Activated CD8-positive, alpha-beta memory T cell treated with anti-CD3 and anti-CD28 coated beads, Interleukin-2, amount 10 ng/mL, durations not matched to agents 7 days and 5 days (primary cell): ENCODE measurements at regions not wholly inside any gene's neighbourhood (a gene's known extent, or its start where the extent isn't known, plus 50 kb on each side); places are given as distances from the start of the nearest gene placed in this dataset.
"Not testable (repeated sequence)": the region's sequence is repeated elsewhere in the genome, so short reads cannot be mapped to it uniquely, and the experiment has no call there.

Experiments used
- ATAC-seq: fragments of 150-1000 bp; cut with Tn5 transposase; one replicate; pipeline ENCODE4 v1.10.0; 2021; ENCODE audit warnings: moderate library complexity
- CTCF ChIA-PET: fragments of 350-600 bp; sonication (Branson Sonifier 250); formaldehyde crosslinking; loops from one replicate; lab custom pipeline; 2021; ENCODE audit warnings: antibody characterized with exemption; lab: Charles Lee
- DNase-seq: peaks from one replicate; pipeline ENCODE4 v3.0.0-alpha.2; 2020
- H3K27ac Mint-ChIP-seq: one replicate; pipeline ENCODE4 v1.8.0; 2021; ENCODE audit warnings: mild to moderate bottlenecking, mixed read lengths
- H3K27me3 Mint-ChIP-seq: one replicate; pipeline ENCODE4 v1.8.0; 2021; ENCODE audit warnings: mixed read lengths
- H3K36me3 Mint-ChIP-seq: one replicate; pipeline ENCODE4 v1.8.0; 2021; ENCODE audit warnings: mild to moderate bottlenecking, mixed read lengths
- H3K4me1 Mint-ChIP-seq: one replicate; pipeline ENCODE4 v1.8.0; 2021; ENCODE audit warnings: mixed read lengths
- H3K4me3 Mint-ChIP-seq: one replicate; pipeline ENCODE4 v1.8.0; 2021; ENCODE audit warnings: mild to moderate bottlenecking, moderate library complexity, mixed read lengths
- H3K9me3 Mint-ChIP-seq: one replicate; pipeline ENCODE4 v1.8.0; 2022; ENCODE audit warnings: low read depth, mixed read lengths

- Mint-ChIP-seq H3K4me3 (no peak overlapping the region), H3K36me3 (no peaks in the 10 kb centered on the region), H3K9me3 (no peaks in the 10 kb centered on the region), H3K4me1 (no peaks in the 10 kb centered on the region), H3K27me3 (no peaks in the 10 kb centered on the region), H3K27ac (no peak overlapping the region)
- DNase-seq (no peak), ATAC-seq (no peak)
- CTCF ChIA-PET: no interaction called here
Measured at GRCh38 chr13:61358599-61358998, 57.0 kb downstream of the PCDH20 start.

- CTCF ChIA-PET: no interaction called here
- DNase-seq: no peak
- H3K4me1 Mint-ChIP-seq: no peaks in the 10 kb centered on the region
- peaks cover 2% of the 10 kb centered on the region for H3K9me3 Mint-ChIP-seq
- H3K27ac Mint-ChIP-seq: no peak overlapping the region
- no peaks in the 10 kb centered on the region for H3K27me3 Mint-ChIP-seq
- no peak for ATAC-seq
- H3K4me3 Mint-ChIP-seq: no peak overlapping the region
- no peaks in the 10 kb centered on the region for H3K36me3 Mint-ChIP-seq
Measured at GRCh38 chr13:61350341-61350740, 65.3 kb downstream of the PCDH20 start.

GRCh38 chr13:61339054-61339621 is 76.5 kb downstream of the PCDH20 start:
- Mint-ChIP-seq H3K9me3 (peaks cover 9% of the 10 kb centered on the region), H3K4me3 (no peak overlapping the region), H3K27me3 (no peaks in the 10 kb centered on the region), H3K27ac (no peak overlapping the region), H3K4me1 (no peaks in the 10 kb centered on the region), H3K36me3 (no peaks in the 10 kb centered on the region)
- CTCF ChIA-PET: no interaction called here
- DNase-seq (no peak), ATAC-seq (no peak)

- Mint-ChIP-seq H3K27me3 (no peaks in the 10 kb centered on the region), H3K36me3 (no peaks in the 10 kb centered on the region), H3K27ac (no peak overlapping the region), H3K9me3 (peaks cover 11% of the 10 kb centered on the region), H3K4me1 (no peaks in the 10 kb centered on the region), H3K4me3 (no peak overlapping the region)
- CTCF ChIA-PET: no interaction called here
- no peak for ATAC-seq
- no peak for DNase-seq
Measured at GRCh38 chr13:61316647-61317046, 99.0 kb downstream of the PCDH20 start.

- H3K9me3 Mint-ChIP-seq: peaks cover 7% of the 10 kb centered on the region
- CTCF ChIA-PET: no interaction called here
- H3K36me3 Mint-ChIP-seq: no peaks in the 10 kb centered on the region
- no peak for DNase-seq
- no peaks in the 10 kb centered on the region for H3K27me3 Mint-ChIP-seq
- H3K27ac Mint-ChIP-seq: no peak overlapping the region
- no peak for ATAC-seq
- H3K4me1 Mint-ChIP-seq: no peaks in the 10 kb centered on the region
- no peak overlapping the region for H3K4me3 Mint-ChIP-seq
Measured at GRCh38 chr13:61294467-61295191, 121.0 kb downstream of the PCDH20 start.

GRCh38 chr13:61286148-61286745 is 129.4 kb downstream of the PCDH20 start:
- Mint-ChIP-seq H3K4me1 (no peaks in the 10 kb centered on the region), H3K9me3 (peaks cover 1% of the 10 kb centered on the region), H3K4me3 (no peak overlapping the region), H3K27ac (no peak overlapping the region), H3K27me3 (no peaks in the 10 kb centered on the region), H3K36me3 (no peaks in the 10 kb centered on the region)
- DNase-seq (no peak), ATAC-seq (no peak)
- CTCF ChIA-PET: no interaction called here

- Mint-ChIP-seq H3K4me3 (no peak overlapping the region), H3K27me3 (no peaks in the 10 kb centered on the region), H3K9me3 (peaks cover 5% of the 10 kb centered on the region), H3K4me1 (no peaks in the 10 kb centered on the region), H3K27ac (no peak overlapping the region), H3K36me3 (no peaks in the 10 kb centered on the region)
- no peak for DNase-seq
- ATAC-seq: no peak
- CTCF ChIA-PET: no interaction called here
Measured at GRCh38 chr13:61277586-61278276, 137.9 kb downstream of the PCDH20 start.

- CTCF ChIA-PET: no interaction called here
- H3K9me3 Mint-ChIP-seq: peaks cover 8% of the 10 kb centered on the region
- H3K27me3 Mint-ChIP-seq: no peaks in the 10 kb centered on the region
- no peak overlapping the region for H3K27ac Mint-ChIP-seq
- no peaks in the 10 kb centered on the region for H3K36me3 Mint-ChIP-seq
- DNase-seq: no peak
- H3K4me1 Mint-ChIP-seq: no peaks in the 10 kb centered on the region
- ATAC-seq: no peak
- no peak overlapping the region for H3K4me3 Mint-ChIP-seq
Measured at GRCh38 chr13:61277088-61277487, 138.6 kb downstream of the PCDH20 start.

- CTCF ChIA-PET: no interaction called here
Measured at GRCh38 chr13:61276401-61276800, 139.2 kb downstream of the PCDH20 start.

GRCh38 chr13:61275736-61276135 is 139.9 kb downstream of the PCDH20 start:
- no peaks in the 10 kb centered on the region for H3K27me3 Mint-ChIP-seq
- CTCF ChIA-PET: no interaction called here

More at GRCh38 chr13:61276401-61276800, 139.2 kb downstream of the PCDH20 start:
- no peak overlapping the region for H3K4me3 Mint-ChIP-seq
- H3K27ac Mint-ChIP-seq: no peak overlapping the region
- no peak for ATAC-seq
- H3K4me1 Mint-ChIP-seq: no peaks in the 10 kb centered on the region
- H3K36me3 Mint-ChIP-seq: no peaks in the 10 kb centered on the region
- H3K9me3 Mint-ChIP-seq: peaks cover 8% of the 10 kb centered on the region
- no peak for DNase-seq
- no peaks in the 10 kb centered on the region for H3K27me3 Mint-ChIP-seq

GRCh38 chr13:61275251-61275650 is 140.4 kb downstream of the PCDH20 start:
- Mint-ChIP-seq H3K4me3 (no peak overlapping the region), H3K9me3 (peaks cover 8% of the 10 kb centered on the region), H3K27ac (no peak overlapping the region), H3K36me3 (no peaks in the 10 kb centered on the region), H3K27me3 (no peaks in the 10 kb centered on the region), H3K4me1 (no peaks in the 10 kb centered on the region)
- DNase-seq: no peak
- CTCF ChIA-PET: no interaction called here
- ATAC-seq: no peak

More at GRCh38 chr13:61275736-61276135, 139.9 kb downstream of the PCDH20 start:
- Mint-ChIP-seq H3K27ac (no peak overlapping the region), H3K9me3 (peaks cover 8% of the 10 kb centered on the region), H3K4me1 (no peaks in the 10 kb centered on the region), H3K4me3 (no peak overlapping the region), H3K36me3 (no peaks in the 10 kb centered on the region)
- DNase-seq (no peak), ATAC-seq (no peak)

- H3K36me3 Mint-ChIP-seq, CTCF ChIA-PET, H3K4me1 Mint-ChIP-seq, H3K27ac Mint-ChIP-seq, ATAC-seq, H3K4me3 Mint-ChIP-seq, DNase-seq, H3K27me3 Mint-ChIP-seq: not testable (repeated sequence)
- peaks cover 13% of the 10 kb centered on the region for H3K9me3 Mint-ChIP-seq
Measured at GRCh38 chr13:61266896-61267295, 148.8 kb downstream of the PCDH20 start.

GRCh38 chr13:61261746-61262472 is 153.7 kb downstream of the PCDH20 start:
- H3K27ac Mint-ChIP-seq: no peak overlapping the region
- ATAC-seq: no peak
- H3K27me3 Mint-ChIP-seq: no peaks in the 10 kb centered on the region

More at GRCh38 chr13:61261746-61262472, 153.7 kb downstream of the PCDH20 start:
- Mint-ChIP-seq H3K4me3 (no peak overlapping the region), H3K9me3 (peaks cover 10% of the 10 kb centered on the region), H3K4me1 (no peaks in the 10 kb centered on the region), H3K36me3 (no peaks in the 10 kb centered on the region)
- DNase-seq: no peak
- CTCF ChIA-PET: no interaction called here
